Upper lobe of right lung (tissue), 1 donor: ENCODE measurements at regions not wholly inside any gene's neighbourhood (a gene's known extent, or its start where the extent isn't known, plus 50 kb on each side); places are given as distances from the start of the nearest gene placed in this dataset.

Experiments used
- ATAC-seq: fragments of 200-7000 bp; cut with Tn5 transposase; one replicate; pipeline ENCODE4 v1.9.1; 2020; ENCODE audit warnings: mild to moderate bottlenecking, moderate library complexity
- DNase-seq: peaks from one replicate; pipeline ENCODE4 v3.0.0-alpha.2; 2020
- H3K27ac ChIP-seq: fragments of 200-600 bp; one replicate; pipeline ENCODE4 v1.8.0; 2022
- H3K27me3 ChIP-seq: fragments of 200-600 bp; one replicate; pipeline ENCODE4 v1.8.0; 2022; ENCODE audit warnings: mild to moderate bottlenecking
- H3K36me3 ChIP-seq: fragments of 200-600 bp; one replicate; pipeline ENCODE4 v1.8.0; 2022
- H3K4me1 ChIP-seq: fragments of 200-600 bp; one replicate; pipeline ENCODE4 v1.8.0; 2022
- H3K4me3 ChIP-seq: fragments of 200-600 bp; one replicate; pipeline ENCODE4 v1.8.0; 2022; ENCODE audit warnings: mild to moderate bottlenecking
- H3K9me3 ChIP-seq: fragments of 200-600 bp; one replicate; pipeline ENCODE4 v1.8.0; 2022
- CTCF ChIP-seq: fragments of 200-600 bp; IDR thresholded peaks from one replicate; pipeline ENCODE4 v1.8.0; 2022; ENCODE audit warnings: antibody characterized with exemption
- intact Hi-C: fragments of 100-400 bp; cut with DNase I; formaldehyde crosslinking; loops from one replicate; pipeline ENCODE4 v1.11.0; 2022
- donor health status: DM: no; HTN: yes; CAD: no; lungs with severe emphysema.

DNA sequence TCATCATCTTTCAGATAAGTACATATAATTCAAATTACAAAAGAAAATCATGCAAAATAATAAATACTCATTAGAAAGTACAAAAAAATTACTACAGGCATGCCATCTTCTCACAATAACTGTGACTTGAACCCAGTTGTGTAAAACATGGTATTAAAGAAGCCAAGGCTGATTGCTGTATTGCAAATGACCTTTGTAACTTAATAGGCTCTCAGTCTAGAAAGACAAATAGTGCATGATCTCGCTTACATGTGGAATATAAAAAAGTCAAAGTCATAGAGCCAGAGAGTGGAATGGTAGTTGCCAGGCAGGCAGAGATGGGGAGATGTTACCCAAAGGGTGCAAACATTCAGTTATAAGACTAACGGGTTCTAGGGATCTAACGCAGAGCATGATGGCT lies 626.1 kb downstream of the COL12A1 start:
- ATAC-seq (no peak), DNase-seq (no peak)
- intact Hi-C loops: no loop called here
- Histone ChIP-seq H3K4me3 (no peak overlapping the region), H3K36me3 (no peaks in the 10 kb centered on the region), H3K9me3 (no peaks in the 10 kb centered on the region), H3K4me1 (no peaks in the 10 kb centered on the region), H3K27me3 (no peaks in the 10 kb centered on the region), H3K27ac (no peak overlapping the region)
- TF ChIP-seq CTCF: no peak

- Histone ChIP-seq H3K4me1 (no peaks in the 10 kb centered on the region), H3K27ac (no peak overlapping the region), H3K9me3 (no peaks in the 10 kb centered on the region), H3K36me3 (no peaks in the 10 kb centered on the region), H3K27me3 (no peaks in the 10 kb centered on the region), H3K4me3 (no peak overlapping the region)
- no peak for DNase-seq
- ATAC-seq: no peak
- TF ChIP-seq CTCF: no peak
- intact Hi-C loops: no loop called here
These were observed 626.8 kb downstream of the COL12A1 start for GRCh38 chr6:74579047-74579446.

GRCh38 chr6:74578339-74578738 lies 627.5 kb downstream of the COL12A1 start:
- no peaks in the 10 kb centered on the region for H3K27me3 ChIP-seq
- H3K4me3 ChIP-seq: no peak overlapping the region
- intact Hi-C loops: no loop called here

DNA sequence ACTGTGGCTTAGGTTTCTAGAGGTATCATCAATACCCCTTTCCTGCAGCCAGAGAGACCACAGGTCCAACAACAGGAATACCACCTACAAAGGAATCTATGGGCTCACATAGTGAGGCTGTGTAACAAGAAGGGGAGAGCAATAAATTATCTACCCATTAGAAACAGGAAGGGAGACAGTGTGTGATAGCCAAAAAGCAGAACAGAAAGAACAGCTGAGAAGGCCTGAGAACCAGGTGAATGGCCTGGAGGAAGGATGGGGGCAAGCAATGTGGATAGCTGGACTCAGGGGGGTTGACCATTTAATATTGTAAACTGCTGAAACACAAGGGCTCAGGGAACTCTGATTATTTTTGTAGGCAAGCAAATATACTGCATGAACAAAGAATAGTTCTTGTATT lies 628.2 kb downstream of the COL12A1 start:
- H3K4me3 ChIP-seq: no peak overlapping the region

More at GRCh38 chr6:74578339-74578738, 627.5 kb downstream of the COL12A1 start:
- no peak overlapping the region for H3K27ac ChIP-seq
- no peaks in the 10 kb centered on the region for H3K4me1 ChIP-seq
- H3K36me3 ChIP-seq: no peaks in the 10 kb centered on the region
- TF ChIP-seq CTCF: no peak
- ATAC-seq (no peak), DNase-seq (no peak)
- H3K9me3 ChIP-seq: no peaks in the 10 kb centered on the region

DNA sequence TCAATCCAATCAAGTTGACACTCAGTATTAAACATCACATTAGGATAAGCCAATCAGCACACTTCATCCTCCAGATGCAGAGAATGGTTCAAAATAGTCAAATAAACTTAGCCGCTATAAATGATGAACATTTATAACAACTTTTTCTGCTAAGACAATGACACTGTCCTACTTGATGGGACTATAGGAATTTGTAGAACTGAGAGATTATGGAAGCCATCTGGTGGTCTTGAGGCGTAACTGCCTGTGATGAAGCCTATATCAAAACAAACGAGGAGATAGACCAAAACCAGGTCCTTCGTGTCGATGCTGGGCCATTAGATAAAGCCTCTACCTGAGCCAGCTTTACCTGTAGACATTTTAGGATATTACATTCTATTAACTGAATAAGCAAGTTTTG lies 631.1 kb downstream of the COL12A1 start:
- H3K36me3 ChIP-seq: no peaks in the 10 kb centered on the region
- TF ChIP-seq CTCF: peak; percentile 53
- H3K4me1 ChIP-seq: no peaks in the 10 kb centered on the region
- no peaks in the 10 kb centered on the region for H3K27me3 ChIP-seq
- H3K4me3 ChIP-seq: no peak overlapping the region
- no peak for DNase-seq
- H3K9me3 ChIP-seq: no peaks in the 10 kb centered on the region
- peak; percentile 48 for ATAC-seq
- intact Hi-C loops: no loop called here
- no peak overlapping the region for H3K27ac ChIP-seq

More for the DNA sequence above, 628.2 kb downstream of the COL12A1 start:
- ATAC-seq: no peak
- no peak for DNase-seq
- Histone ChIP-seq H3K36me3 (no peaks in the 10 kb centered on the region), H3K27ac (no peak overlapping the region), H3K27me3 (no peaks in the 10 kb centered on the region), H3K9me3 (no peaks in the 10 kb centered on the region), H3K4me1 (no peaks in the 10 kb centered on the region)
- no peak for TF ChIP-seq CTCF
- intact Hi-C loops: no loop called here

DNA sequence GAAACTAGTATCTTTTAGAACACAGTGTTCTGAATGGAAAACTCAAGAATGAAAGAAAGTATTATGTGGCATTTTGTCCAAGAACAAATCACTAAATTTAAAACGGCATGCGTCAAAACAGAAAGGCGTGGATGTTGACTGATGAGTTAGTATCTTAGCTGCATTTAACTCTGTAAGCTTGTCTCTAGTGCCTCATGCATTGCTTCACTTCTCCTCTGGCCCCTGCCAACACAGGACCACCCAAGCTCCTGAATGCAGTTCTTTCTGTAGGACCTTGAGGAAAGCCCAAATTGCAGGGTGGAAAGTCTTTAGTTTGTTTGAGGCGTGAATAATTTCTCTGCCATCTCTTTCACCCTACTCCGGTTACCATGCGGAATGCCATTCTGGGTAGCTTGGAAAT lies 632.2 kb downstream of the COL12A1 start:
- TF ChIP-seq CTCF: no peak
- ATAC-seq (no peak), DNase-seq (no peak)
- H3K9me3 ChIP-seq: no peaks in the 10 kb centered on the region
- no peaks in the 10 kb centered on the region for H3K36me3 ChIP-seq
- intact Hi-C loops: no loop called here
- no peak overlapping the region for H3K27ac ChIP-seq
- no peaks in the 10 kb centered on the region for H3K27me3 ChIP-seq
- H3K4me3 ChIP-seq: no peak overlapping the region
- no peaks in the 10 kb centered on the region for H3K4me1 ChIP-seq
